ENCODE measurements at regions not wholly inside any gene's neighbourhood (a gene's known extent, or its start where the extent isn't known, plus 50 kb on each side); places are given as distances from the start of the nearest gene placed in this dataset.

DNA sequence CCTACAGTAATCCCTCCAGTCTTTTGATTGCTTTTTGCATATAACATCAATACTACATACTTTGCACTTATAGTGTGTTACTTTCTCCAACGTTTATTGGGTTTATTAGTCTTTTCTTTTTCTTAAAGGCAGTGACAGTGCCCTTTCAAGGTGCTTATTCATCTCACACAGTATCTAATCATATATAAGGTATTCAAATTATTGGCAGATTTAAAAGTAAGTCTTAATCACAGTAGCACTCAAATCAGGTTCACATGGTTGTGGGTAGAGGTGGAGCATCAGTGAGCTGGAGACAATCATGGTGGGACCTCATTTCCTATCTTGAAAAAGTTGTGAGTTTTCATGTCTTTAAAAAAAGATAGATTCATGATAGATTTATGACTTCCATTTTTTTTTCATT, 706.2 kb downstream of the GALC start:
- no peaks in the 10 kb centered on the region for H3K36me3 Mint-ChIP-seq (ENCODE audit: insufficient read depth, unreplicated experiment)
- BruUV-seq (replicated peaks): no TSS peak
- intact Hi-C loops (cut with micrococcal nuclease; ENCODE audit: unreplicated experiment): no loop called here
- no peaks in the 10 kb centered on the region for H3K27me3 Mint-ChIP-seq (ENCODE audit: unreplicated experiment)
- CTCF ChIA-PET: no interaction called here
- H3K4me3 Mint-ChIP-seq (ENCODE audit: low read depth, unreplicated experiment): no peak overlapping the region
- DNase-seq: no peak
- H3K9me3 Mint-ChIP-seq (ENCODE audit: low read depth, unreplicated experiment): peaks cover under 1% of the 10 kb centered on the region
- H3K27ac Mint-ChIP-seq (ENCODE audit: unreplicated experiment): no peak overlapping the region
- H3K4me1 Mint-ChIP-seq (ENCODE audit: low read depth, unreplicated experiment): no peaks in the 10 kb centered on the region
- TF ChIP-seq, protein P1, sequence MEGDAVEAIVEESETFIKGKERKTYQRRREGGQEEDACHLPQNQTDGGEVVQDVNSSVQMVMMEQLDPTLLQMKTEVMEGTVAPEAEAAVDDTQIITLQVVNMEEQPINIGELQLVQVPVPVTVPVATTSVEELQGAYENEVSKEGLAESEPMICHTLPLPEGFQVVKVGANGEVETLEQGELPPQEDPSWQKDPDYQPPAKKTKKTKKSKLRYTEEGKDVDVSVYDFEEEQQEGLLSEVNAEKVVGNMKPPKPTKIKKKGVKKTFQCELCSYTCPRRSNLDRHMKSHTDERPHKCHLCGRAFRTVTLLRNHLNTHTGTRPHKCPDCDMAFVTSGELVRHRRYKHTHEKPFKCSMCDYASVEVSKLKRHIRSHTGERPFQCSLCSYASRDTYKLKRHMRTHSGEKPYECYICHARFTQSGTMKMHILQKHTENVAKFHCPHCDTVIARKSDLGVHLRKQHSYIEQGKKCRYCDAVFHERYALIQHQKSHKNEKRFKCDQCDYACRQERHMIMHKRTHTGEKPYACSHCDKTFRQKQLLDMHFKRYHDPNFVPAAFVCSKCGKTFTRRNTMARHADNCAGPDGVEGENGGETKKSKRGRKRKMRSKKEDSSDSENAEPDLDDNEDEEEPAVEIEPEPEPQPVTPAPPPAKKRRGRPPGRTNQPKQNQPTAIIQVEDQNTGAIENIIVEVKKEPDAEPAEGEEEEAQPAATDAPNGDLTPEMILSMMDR (IDR thresholded peaks at IDR 0.05; ENCODE audit: unreplicated experiment): no peak

DNA sequence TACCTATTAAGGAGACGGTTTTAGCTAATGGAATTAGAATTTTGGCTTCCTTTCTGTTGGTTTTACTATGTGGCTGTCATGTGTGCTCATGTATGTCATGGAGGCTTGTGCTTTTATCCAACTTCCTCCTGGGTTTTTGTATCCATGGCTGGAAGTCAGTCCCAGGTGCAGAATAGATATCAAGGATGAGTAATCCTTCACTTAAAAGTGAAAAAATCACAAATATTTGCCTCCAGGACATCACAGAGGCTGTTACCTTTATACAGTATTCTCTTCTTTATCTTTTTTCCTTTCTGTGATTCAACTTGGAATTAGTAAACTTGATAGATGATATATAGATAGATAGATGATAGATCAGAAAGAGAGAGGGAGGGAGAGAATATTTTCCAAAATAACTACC, 706.8 kb downstream of the GALC start:
- no peak for DNase-seq
- no peaks in the 10 kb centered on the region for H3K36me3 Mint-ChIP-seq (ENCODE audit: insufficient read depth, unreplicated experiment)
- no peak overlapping the region for H3K4me3 Mint-ChIP-seq (ENCODE audit: low read depth, unreplicated experiment)
- TF ChIP-seq, protein P1 (IDR thresholded peaks at IDR 0.05; ENCODE audit: unreplicated experiment): no peak
- intact Hi-C loops (cut with micrococcal nuclease; ENCODE audit: unreplicated experiment): no loop called here
- H3K9me3 Mint-ChIP-seq (ENCODE audit: low read depth, unreplicated experiment): no peaks in the 10 kb centered on the region
- H3K4me1 Mint-ChIP-seq (ENCODE audit: low read depth, unreplicated experiment): no peaks in the 10 kb centered on the region
- H3K27ac Mint-ChIP-seq (ENCODE audit: unreplicated experiment): no peak overlapping the region
- H3K27me3 Mint-ChIP-seq (ENCODE audit: unreplicated experiment): no peaks in the 10 kb centered on the region
- no TSS peak for BruUV-seq (replicated peaks)
- CTCF ChIA-PET: no interaction called here

DNA sequence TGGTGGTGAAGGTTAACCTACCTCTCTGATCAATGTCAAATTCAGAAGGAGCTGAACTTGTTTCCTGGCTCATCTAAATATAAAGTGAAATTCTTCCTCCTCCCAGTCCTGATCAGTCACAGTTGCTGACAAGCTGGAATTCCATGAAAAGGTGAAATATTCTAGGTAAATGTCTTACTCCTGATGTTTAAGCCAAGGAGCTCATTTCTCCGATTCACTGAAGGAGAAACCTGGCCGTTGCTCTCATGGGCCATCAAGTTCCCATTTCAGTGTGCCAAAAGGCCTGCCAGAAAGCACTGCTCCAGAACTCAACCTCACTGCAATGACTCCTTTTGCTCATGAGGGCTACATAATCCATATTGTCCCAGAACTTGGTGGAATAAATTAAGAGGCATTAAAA, 707.5 kb downstream of the GALC start:
- Mint-ChIP-seq H3K36me3 (ENCODE audit: insufficient read depth, unreplicated experiment) (no peaks in the 10 kb centered on the region), H3K27ac (ENCODE audit: unreplicated experiment) (no peak overlapping the region)
- BruUV-seq (replicated peaks): no TSS peak

DNA sequence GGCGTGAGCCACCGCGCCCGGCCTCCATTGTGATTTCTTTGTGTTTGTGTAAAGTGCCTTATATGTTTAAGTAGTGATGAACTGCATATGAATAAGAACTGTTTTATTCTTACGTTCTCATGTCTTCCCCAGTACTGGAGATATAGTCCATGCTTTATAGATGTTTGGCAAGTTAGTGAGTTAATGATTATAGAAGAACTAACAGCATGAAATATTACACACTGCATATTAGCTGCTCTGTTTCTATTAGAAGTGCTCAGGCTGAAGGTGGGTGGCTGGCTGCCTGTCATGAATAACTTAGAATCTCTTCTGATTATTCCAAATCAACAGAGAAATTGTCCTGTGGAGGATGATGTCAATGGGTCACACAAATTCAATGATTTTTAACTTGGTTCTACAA, 709.4 kb downstream of the GALC start:
- TF ChIP-seq, protein P1 (IDR thresholded peaks at IDR 0.05; ENCODE audit: unreplicated experiment): no peak
- no peak overlapping the region for H3K4me3 Mint-ChIP-seq (ENCODE audit: low read depth, unreplicated experiment)
- CTCF ChIA-PET: no interaction called here
- no peaks in the 10 kb centered on the region for H3K4me1 Mint-ChIP-seq (ENCODE audit: low read depth, unreplicated experiment)
- intact Hi-C loops (cut with micrococcal nuclease; ENCODE audit: unreplicated experiment): no loop called here
- no peaks in the 10 kb centered on the region for H3K9me3 Mint-ChIP-seq (ENCODE audit: low read depth, unreplicated experiment)
- no peaks in the 10 kb centered on the region for H3K27me3 Mint-ChIP-seq (ENCODE audit: unreplicated experiment)
- no peak overlapping the region for H3K27ac Mint-ChIP-seq (ENCODE audit: unreplicated experiment)
- no TSS peak for BruUV-seq (replicated peaks)
- no peaks in the 10 kb centered on the region for H3K36me3 Mint-ChIP-seq (ENCODE audit: insufficient read depth, unreplicated experiment)
- DNase-seq: no peak

More for the DNA sequence above, 707.5 kb downstream of the GALC start:
- CTCF ChIA-PET: no interaction called here
- Mint-ChIP-seq H3K4me3 (ENCODE audit: low read depth, unreplicated experiment) (no peak overlapping the region), H3K27me3 (ENCODE audit: unreplicated experiment) (no peaks in the 10 kb centered on the region), H3K4me1 (ENCODE audit: low read depth, unreplicated experiment) (no peaks in the 10 kb centered on the region), H3K9me3 (ENCODE audit: low read depth, unreplicated experiment) (no peaks in the 10 kb centered on the region)
- DNase-seq: no peak
- TF ChIP-seq, protein P1 (IDR thresholded peaks at IDR 0.05; ENCODE audit: unreplicated experiment): no peak
- intact Hi-C loops (cut with micrococcal nuclease; ENCODE audit: unreplicated experiment): no loop called here

DNA sequence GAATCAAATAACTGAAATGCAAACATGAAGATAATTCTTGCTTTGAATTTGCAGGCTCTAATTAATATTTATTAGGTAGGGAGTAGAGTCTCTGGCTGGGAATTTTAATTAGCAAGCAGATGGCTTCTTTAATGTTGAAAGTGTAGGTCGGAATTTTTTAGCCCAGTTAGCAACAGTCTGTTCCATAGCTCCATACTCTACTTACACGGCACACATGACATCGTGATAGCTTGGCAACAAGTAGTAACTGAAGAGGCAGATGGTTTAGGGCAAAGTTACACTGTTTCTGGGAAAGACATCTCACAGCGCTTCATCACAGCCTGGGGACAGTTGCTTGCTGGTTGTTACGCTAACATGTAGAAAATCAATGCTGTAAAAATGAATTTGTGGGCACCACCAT, 710.7 kb downstream of the GALC start:
- DNase-seq: no peak
- H3K27ac Mint-ChIP-seq (ENCODE audit: unreplicated experiment): no peak overlapping the region
- H3K36me3 Mint-ChIP-seq (ENCODE audit: insufficient read depth, unreplicated experiment): no peaks in the 10 kb centered on the region
- BruUV-seq (replicated peaks): no TSS peak
- no peaks in the 10 kb centered on the region for H3K9me3 Mint-ChIP-seq (ENCODE audit: low read depth, unreplicated experiment)
- CTCF ChIA-PET: no interaction called here
- TF ChIP-seq, protein P1 (IDR thresholded peaks at IDR 0.05; ENCODE audit: unreplicated experiment): no peak
- H3K4me3 Mint-ChIP-seq (ENCODE audit: low read depth, unreplicated experiment): no peak overlapping the region
- intact Hi-C loops (cut with micrococcal nuclease; ENCODE audit: unreplicated experiment): no loop called here
- no peaks in the 10 kb centered on the region for H3K27me3 Mint-ChIP-seq (ENCODE audit: unreplicated experiment)
- no peaks in the 10 kb centered on the region for H3K4me1 Mint-ChIP-seq (ENCODE audit: low read depth, unreplicated experiment)

Measured in Calu3 (cell line).